Upper lobe of left lung (tissue), 4 donors: ENCODE measurements at regions not wholly inside any gene's neighbourhood (a gene's known extent, or its start where the extent isn't known, plus 50 kb on each side); places are given as distances from the start of the nearest gene placed in this dataset.

ENCODE experiments used
- EP300 ChIP-seq, 4 donors: sonication (generic); formaldehyde crosslinking; IDR thresholded peaks; one replicate each; pipeline ENCODE4 v1.5.1; 2017; ENCODE audit warnings: antibody characterized with exemption in 4 of 4, control low read depth in 2 of 4
- POLR2A ChIP-seq, 4 donors: fragments of 450-650 bp; IDR thresholded peaks; one replicate each; pipeline ENCODE4 v1.5.1; 2016 to 2017; ENCODE audit warnings: antibody characterized with exemption in 4 of 4, mild to moderate bottlenecking in 2 of 4
- TF ChIP-seq, protein P1 (sequence below), 6 experiments: fragments of 450-650 bp in 4 of 6; fragments of 200-600 bp in 2 of 6; sonication (generic) in 2 of 6; IDR thresholded peaks; one replicate each; pipeline ENCODE4 v1.5.1; 2016 to 2019; ENCODE audit warnings: antibody characterized with exemption in 6 of 6

DNA sequence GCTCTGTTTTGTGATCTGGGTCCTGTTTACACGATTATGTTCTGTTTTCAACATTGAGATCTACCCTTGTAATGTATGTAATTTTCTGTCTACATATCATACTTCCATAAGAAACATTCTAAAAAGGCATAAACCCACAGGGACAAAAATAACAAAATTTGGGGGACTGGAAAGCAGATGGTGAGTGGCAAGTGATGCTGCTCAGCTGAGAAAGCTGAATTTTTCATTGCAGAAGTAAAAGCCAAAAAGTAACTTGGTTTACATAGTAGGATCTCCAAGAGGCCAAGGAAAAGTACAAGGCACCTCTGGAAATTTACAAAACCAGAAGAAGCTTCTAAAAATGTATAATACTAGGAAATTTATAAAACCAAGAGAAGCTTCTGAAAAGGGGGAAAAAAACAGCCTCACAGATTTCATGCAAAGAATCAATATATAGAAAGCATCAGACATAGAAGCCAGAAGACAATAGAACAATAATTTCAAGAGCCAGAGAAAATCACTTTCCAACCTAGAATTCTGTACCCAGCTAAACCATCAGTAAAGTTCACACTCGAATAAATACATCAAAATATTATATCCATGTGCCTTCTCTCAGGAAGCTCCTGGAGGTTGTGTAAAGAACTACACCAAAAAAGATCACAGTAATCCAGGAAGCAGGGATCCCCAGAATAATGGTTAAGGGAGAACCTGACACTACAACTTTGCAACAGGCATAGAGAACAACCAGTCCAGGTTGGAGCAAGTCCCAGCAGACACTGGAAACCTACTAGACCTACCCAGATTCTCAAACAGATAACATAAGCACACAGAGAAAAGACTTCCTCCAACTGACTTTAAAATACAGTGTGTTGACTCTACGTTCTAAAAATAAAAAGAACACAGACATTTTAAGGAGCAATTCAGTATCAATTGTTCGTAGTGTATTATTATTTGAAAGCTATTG lies 401.7 kb upstream of the HS6ST1 start:
- TF ChIP-seq, protein P1, sequence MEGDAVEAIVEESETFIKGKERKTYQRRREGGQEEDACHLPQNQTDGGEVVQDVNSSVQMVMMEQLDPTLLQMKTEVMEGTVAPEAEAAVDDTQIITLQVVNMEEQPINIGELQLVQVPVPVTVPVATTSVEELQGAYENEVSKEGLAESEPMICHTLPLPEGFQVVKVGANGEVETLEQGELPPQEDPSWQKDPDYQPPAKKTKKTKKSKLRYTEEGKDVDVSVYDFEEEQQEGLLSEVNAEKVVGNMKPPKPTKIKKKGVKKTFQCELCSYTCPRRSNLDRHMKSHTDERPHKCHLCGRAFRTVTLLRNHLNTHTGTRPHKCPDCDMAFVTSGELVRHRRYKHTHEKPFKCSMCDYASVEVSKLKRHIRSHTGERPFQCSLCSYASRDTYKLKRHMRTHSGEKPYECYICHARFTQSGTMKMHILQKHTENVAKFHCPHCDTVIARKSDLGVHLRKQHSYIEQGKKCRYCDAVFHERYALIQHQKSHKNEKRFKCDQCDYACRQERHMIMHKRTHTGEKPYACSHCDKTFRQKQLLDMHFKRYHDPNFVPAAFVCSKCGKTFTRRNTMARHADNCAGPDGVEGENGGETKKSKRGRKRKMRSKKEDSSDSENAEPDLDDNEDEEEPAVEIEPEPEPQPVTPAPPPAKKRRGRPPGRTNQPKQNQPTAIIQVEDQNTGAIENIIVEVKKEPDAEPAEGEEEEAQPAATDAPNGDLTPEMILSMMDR (IDR thresholded peaks at IDR 0.05): no peak
- no peak for TF ChIP-seq POLR2A (IDR thresholded peaks at IDR 0.05)
- TF ChIP-seq EP300 (IDR thresholded peaks at IDR 0.05): no peak
